Activated B cell treated with CpG ODN at 0.5 μM for 24 hours (primary cell): ENCODE measurements at regions not wholly inside any gene's neighbourhood (a gene's known extent, or its start where the extent isn't known, plus 50 kb on each side); places are given as distances from the start of the nearest gene placed in this dataset.
"Not testable (repeated sequence)": the region's sequence is repeated elsewhere in the genome, so short reads cannot be mapped to it uniquely, and the experiment has no call there.

Source experiments
- ATAC-seq: fragments of 200-7000 bp; cut with Tn5 transposase; one replicate; pipeline ENCODE4 v1.10.0; 2021; ENCODE audit warnings: low read depth, mild to moderate bottlenecking, moderate library complexity
- CTCF ChIA-PET: fragments of 350-600 bp; sonication (Branson Sonifier 250); formaldehyde crosslinking; loops from one replicate; lab custom pipeline; 2021; ENCODE audit warnings: antibody characterized with exemption; lab: Charles Lee
- POLR2A ChIA-PET: fragments of 350-600 bp; sonication (Branson Sonifier 250); formaldehyde crosslinking; loops from one replicate; lab custom pipeline; 2021; ENCODE audit warnings: antibody characterized with exemption; lab: Charles Lee
- DNase-seq: peaks from one replicate; pipeline ENCODE4 v3.0.0; 2022
- H3K27ac Mint-ChIP-seq: one replicate; pipeline ENCODE4 v1.8.0; 2020; ENCODE audit warnings: mixed read lengths
- H3K27me3 Mint-ChIP-seq: one replicate; pipeline ENCODE4 v1.8.0; 2021; ENCODE audit warnings: mixed read lengths
- H3K36me3 Mint-ChIP-seq: one replicate; pipeline ENCODE4 v1.8.0; 2021; ENCODE audit warnings: low read depth, mixed read lengths
- H3K4me1 Mint-ChIP-seq: one replicate; pipeline ENCODE4 v1.8.0; 2021; ENCODE audit warnings: mixed read lengths
- H3K4me3 Mint-ChIP-seq: one replicate; pipeline ENCODE4 v1.8.0; 2020; ENCODE audit warnings: mild to moderate bottlenecking, mixed read lengths
- H3K9me3 Mint-ChIP-seq: one replicate; pipeline ENCODE4 v1.8.0; 2020; ENCODE audit warnings: mixed read lengths
- intact Hi-C: fragments of 100-400 bp; cut with micrococcal nuclease; formaldehyde crosslinking; loops from one replicate; pipeline ENCODE4 v1.15.1; 2024
- TF ChIP-seq, protein P1 (sequence below): fragments of 200-600 bp; IDR thresholded peaks from one replicate; pipeline ENCODE4 v1.8.0; 2022; ENCODE audit warnings: antibody characterized with exemption, mild to moderate bottlenecking

DNA sequence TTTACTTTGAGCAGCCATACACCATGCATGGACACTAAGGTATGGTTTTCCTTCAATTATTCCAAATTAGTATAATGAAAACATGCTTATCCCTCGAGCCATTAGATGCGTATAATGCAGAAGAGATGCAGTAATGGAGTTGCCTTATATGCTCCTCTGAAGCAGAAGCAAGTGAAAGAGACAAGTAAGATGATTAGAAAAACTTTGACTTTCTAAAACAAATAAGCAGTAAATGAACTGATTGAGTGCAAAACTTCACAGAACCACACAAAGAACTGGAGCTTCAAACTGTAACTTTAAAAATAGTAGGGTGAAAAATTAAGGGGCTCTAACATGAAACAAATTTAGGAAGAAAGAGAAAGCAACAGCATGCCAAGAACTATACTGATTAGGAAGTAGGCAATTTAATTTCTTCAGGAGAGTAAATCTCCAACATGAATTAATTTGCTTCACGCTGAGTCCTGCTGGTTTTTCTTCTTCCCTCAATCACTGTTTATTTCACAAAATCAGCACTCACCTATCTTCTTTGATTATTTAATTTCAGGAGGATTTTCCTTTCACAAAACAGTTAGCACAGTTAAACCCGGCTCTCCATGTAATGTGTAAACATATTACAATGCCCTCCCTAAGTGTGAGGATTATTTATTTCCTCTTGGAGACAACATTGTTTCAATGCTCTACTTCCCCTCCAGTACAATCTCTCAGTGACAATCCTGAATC is 90.3 kb upstream of the PAM start:
- H3K27me3 Mint-ChIP-seq, result no peaks in the 10 kb centered on the region

GRCh38 chr5:102666164-102666946 is 88.8 kb upstream of the PAM start:
- CTCF ChIA-PET, result no interaction called here
- Mint-ChIP-seq H3K4me1 (no peaks in the 10 kb centered on the region), H3K4me3 (no peak overlapping the region), H3K27me3 (peaks cover 5% of the 10 kb centered on the region), H3K27ac (no peak overlapping the region), H3K36me3 (no peaks in the 10 kb centered on the region), H3K9me3 (no peaks in the 10 kb centered on the region)
- ATAC-seq, result no peak
- POLR2A ChIA-PET, result no interaction called here
- intact Hi-C loops, result no loop called here
- no peak for DNase-seq
- TF ChIP-seq, protein P1, sequence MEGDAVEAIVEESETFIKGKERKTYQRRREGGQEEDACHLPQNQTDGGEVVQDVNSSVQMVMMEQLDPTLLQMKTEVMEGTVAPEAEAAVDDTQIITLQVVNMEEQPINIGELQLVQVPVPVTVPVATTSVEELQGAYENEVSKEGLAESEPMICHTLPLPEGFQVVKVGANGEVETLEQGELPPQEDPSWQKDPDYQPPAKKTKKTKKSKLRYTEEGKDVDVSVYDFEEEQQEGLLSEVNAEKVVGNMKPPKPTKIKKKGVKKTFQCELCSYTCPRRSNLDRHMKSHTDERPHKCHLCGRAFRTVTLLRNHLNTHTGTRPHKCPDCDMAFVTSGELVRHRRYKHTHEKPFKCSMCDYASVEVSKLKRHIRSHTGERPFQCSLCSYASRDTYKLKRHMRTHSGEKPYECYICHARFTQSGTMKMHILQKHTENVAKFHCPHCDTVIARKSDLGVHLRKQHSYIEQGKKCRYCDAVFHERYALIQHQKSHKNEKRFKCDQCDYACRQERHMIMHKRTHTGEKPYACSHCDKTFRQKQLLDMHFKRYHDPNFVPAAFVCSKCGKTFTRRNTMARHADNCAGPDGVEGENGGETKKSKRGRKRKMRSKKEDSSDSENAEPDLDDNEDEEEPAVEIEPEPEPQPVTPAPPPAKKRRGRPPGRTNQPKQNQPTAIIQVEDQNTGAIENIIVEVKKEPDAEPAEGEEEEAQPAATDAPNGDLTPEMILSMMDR, result no peak

More for the DNA sequence above, 90.3 kb upstream of the PAM start:
- DNase-seq (no peak), ATAC-seq (no peak)
- Mint-ChIP-seq H3K9me3 (no peaks in the 10 kb centered on the region), H3K4me1 (no peaks in the 10 kb centered on the region), H3K4me3 (no peak overlapping the region), H3K36me3 (no peaks in the 10 kb centered on the region), H3K27ac (no peak overlapping the region)
- CTCF ChIA-PET, result no interaction called here
- TF ChIP-seq, protein P1, result no peak
- intact Hi-C loops, result no loop called here
- POLR2A ChIA-PET, result no interaction called here

DNA sequence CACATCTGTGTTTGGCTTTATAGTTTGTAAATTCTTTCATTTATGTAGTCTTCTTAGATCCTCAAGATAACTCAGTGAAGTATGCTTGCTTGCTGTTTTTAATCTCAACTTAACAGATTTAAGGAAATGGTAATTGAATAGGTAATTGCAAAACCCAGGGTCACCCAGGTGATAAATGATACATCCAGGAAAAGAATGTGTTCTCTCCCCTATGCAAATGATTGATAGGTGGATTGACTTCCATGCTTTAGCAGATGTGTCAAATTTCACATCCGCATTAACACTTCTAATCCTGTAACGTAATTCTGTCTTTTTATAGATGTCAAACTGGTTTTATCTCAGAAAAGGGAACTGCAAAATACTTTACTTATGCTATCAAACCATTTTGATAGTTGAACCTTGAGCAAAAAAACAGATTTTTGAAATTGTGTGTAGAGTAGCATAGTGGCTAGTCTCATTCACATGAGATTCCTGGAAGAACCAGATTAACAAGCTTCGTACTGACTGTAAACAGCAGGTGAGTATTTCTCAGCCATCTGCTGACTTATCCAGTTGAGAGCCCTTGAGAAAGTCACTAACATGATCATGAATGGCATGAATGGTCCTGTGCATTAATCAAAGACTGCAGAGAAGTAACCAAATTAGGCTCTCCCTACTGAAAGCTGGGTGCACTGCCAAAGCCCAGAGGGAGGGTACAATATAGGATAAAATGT is 86.7 kb upstream of the PAM start:
- Mint-ChIP-seq H3K4me3 (no peak overlapping the region), H3K9me3 (no peaks in the 10 kb centered on the region), H3K27me3 (peaks cover 5% of the 10 kb centered on the region), H3K27ac (no peak overlapping the region), H3K4me1 (no peaks in the 10 kb centered on the region), H3K36me3 (no peaks in the 10 kb centered on the region)
- ChIA-PET POLR2A (no interaction called here), CTCF (interaction anchor here (0.9 kb wide), 1 partner anchor 14 kb away, joined by 3 read pairs; no protein-coding TSS in a partner anchor)
- TF ChIP-seq, protein P1, result no peak
- intact Hi-C loops, result no loop called here
- ATAC-seq, result no peak
- no peak for DNase-seq

DNA sequence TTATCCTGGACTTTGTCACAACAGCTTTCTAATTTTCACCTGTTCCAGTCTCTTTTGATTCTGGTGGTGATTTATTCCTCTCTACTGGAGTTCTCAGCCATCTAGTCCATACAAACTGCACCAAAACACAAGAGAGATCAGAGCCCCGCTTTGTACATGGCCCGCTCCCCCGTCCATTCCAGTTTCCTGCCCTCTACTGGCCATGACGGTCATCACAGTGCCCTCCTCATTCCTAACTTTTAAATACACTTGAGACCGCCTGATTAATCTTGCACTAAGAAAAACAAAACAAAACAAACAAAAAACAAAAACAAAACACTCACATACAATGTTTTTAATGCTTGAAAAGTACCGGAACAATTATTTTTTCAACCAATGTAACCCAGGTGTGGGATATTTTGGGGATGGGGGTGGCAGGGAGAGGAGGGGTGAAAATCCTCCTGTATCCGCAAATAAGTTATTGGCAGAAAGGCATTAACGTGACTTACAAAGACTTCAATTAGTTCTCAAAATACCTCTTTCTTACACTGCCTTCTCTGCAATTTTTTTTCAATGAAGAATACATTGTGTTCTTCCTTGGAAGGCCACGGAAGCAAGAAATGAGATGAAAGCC is 84.8 kb upstream of the PAM start:
- no peak for DNase-seq
- Mint-ChIP-seq H3K4me1 (no peaks in the 10 kb centered on the region), H3K36me3 (no peaks in the 10 kb centered on the region), H3K27me3 (peaks cover 5% of the 10 kb centered on the region), H3K4me3 (no peak overlapping the region), H3K9me3 (no peaks in the 10 kb centered on the region), H3K27ac (no peak overlapping the region)
- TF ChIP-seq, protein P1, result no peak
- CTCF ChIA-PET, result no interaction called here
- POLR2A ChIA-PET, result no interaction called here
- ATAC-seq, result no peak
- intact Hi-C loops, result no loop called here

DNA sequence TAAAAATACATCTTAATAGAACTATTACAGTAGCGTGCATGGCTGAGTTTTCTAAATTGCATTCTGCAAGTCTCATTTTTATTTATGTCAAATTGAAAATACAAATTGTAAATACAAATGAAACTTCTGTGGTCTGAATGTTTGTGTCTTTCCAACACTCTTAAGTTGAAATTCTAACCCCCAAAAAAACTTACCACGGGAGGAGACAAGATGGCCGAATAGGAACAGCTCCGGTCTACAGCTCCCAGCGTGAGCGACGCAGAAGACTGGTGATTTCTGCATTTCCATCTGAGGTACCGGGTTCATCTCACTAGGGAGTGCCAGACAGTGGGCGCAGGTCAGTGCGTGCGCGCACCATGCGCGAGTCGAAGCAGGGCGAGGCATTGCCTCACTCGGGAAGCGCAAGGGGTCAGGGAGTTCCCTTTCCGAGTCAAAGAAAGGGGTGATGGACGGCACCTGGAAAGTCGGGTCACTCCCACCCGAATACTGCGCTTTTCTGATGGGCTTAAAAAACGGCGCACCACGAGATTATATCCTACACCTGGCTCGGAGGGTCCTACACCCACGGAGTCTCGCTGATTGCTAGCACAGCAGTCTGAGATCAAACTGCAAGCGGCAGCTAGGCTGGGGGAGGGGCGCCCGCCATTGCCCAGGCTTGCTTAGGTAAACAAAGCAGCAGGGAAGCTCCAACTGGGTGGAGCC is 83.9 kb upstream of the PAM start:
- H3K27me3 Mint-ChIP-seq, H3K27ac Mint-ChIP-seq, H3K36me3 Mint-ChIP-seq, DNase-seq, ATAC-seq, H3K4me1 Mint-ChIP-seq, H3K4me3 Mint-ChIP-seq, intact Hi-C loops, H3K9me3 Mint-ChIP-seq, CTCF ChIA-PET, POLR2A ChIA-PET: not testable (repeated sequence)
